HG02642 (cell line): ENCODE measurements at regions not wholly inside any gene's neighbourhood (a gene's known extent, or its start where the extent isn't known, plus 50 kb on each side); places are given as distances from the start of the nearest gene placed in this dataset.

ENCODE experiments used
- ATAC-seq: cut with Tn5 transposase; IDR thresholded peaks from one replicate; pipeline ENCODE4 v1.9.1; 2021; ENCODE audit warnings: mild to moderate bottlenecking; ENCODE audit not compliant: unreplicated experiment, poor library complexity

DNA sequence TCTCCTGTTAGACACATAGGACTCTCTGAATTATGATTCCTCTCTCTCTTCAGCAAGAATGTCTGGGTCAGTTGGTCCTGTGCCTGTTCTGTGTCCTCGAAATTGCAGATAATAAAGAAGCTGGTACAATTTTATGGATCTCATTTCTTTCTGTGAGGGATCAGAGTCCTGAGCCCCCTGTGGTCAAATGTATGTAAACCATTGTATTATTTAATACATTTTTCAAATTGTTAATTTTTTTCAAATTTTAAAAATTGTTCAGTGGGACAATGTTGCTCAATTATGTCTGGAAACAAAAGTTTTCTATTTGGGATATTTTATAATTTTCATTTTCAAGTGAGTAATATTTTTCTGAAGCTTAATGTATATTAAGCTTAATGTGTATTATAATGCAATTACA, 513.5 kb downstream of the CCER1 start:
- ATAC-seq = no peak

DNA sequence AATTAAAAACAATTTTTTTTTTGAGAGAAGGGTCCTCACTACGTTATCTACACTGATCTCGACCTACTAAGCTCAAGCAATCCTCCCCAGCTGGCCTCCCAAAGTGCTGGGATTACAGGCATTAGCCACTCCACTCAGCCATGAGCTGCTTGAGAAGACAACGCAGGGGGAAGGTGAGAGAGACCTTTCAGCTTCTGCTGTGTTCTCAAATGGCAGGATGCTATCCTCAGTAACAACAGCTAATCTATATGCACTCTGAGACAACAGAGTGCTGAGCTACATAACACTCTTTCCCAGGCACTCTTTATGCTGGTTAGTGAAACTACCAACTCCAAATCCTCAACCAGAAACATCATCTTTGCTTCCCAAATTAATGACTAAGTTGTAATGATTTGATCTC, 526.1 kb downstream of the CCER1 start:
- ATAC-seq = no peak

DNA sequence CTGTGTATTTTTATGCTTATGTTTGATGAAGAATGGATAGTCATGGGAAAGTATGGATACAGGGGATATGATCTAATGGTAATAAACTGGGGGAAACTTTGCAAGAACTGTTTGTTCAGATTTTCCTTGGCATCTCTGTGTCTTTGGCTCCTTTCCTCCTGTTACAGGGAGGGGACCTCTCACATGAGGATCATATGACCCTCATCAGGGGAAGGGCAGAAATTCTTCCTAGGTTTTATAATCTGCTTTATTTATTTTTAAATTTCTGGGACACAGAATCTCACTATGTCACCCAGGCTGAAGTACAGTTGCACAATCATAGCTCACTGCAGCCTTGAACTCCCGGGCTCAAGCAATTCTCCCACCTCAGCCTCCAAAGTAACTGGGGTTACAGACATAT, 526.5 kb downstream of the CCER1 start:
- ATAC-seq = no peak

DNA sequence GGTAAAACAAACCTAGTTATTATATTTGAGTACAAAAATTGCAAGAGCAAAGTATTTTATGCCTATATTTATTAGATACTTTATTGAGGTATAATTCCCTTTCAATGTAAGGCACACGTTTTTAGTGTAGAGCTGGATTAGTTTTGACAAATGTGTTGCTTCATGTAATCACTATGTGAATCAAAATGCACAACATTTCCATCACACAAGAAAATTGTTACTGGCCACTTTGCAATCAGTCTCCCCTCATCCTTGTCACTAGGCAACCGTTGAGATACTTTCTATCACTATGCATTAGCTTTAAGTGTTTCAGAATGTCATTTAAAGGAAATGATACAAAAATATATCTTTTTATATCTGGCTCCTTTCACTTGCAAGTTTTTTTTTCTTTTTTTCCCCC, 531.0 kb downstream of the CCER1 start:
- no peak for ATAC-seq

DNA sequence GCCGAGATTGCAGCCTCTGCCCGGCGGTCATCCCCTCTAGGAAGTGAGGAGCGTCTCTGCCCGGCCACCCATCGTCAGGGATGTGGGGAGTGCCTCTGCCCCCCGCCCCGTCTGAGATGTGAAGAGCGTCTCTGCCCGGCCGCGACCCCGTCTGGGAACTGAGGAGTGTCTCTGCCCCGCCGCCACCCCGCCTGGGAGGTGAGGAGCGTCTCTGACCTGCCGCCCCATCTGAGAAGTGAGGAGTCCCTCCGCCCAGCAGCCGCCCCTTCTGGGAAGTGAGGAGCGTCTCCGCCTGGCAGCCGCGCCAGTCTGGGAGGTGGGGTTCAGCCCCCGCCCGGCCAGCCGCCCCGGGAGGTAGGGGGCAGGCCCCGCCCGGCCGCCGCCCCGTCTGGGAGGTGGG, 544.0 kb downstream of the CCER1 start:
- ATAC-seq = no peak

DNA sequence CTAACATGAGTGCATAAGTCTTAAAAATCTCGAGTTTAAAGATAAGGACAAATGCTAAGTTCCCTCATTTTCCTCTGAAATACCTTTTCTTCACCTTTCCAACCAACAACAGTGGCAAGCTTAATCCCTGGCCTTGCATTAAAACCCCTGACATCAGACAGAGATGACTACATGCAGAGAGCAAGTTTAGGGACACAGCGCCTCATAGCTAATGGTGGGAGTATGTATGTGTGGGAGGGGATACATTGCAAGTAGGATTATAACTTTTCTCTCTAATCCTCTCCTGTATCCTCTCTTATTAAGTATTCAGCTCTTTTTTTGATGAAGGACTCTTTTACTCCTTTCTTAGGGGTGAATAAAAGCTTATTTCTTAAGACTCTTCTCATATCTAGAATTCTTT, 547.1 kb downstream of the CCER1 start:
- ATAC-seq = no peak

DNA sequence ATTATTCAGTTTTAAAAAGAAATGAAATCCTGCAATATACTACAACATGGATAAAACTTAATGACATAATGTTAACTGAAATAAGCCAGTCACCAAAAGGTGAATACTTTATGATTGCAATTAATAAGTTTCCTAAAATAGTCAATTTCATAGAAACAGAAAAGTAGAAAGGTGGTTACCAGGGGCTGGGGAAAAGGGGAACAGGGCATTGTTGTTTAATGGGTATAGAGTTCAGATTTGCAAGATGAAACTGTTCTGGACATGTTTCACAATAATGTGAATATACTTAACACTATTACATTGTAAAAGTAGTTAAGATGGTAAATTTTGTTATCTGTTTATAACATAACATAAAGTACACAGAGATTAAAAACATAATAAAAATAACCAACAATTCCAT, 550.9 kb downstream of the CCER1 start:
- no peak for ATAC-seq

DNA sequence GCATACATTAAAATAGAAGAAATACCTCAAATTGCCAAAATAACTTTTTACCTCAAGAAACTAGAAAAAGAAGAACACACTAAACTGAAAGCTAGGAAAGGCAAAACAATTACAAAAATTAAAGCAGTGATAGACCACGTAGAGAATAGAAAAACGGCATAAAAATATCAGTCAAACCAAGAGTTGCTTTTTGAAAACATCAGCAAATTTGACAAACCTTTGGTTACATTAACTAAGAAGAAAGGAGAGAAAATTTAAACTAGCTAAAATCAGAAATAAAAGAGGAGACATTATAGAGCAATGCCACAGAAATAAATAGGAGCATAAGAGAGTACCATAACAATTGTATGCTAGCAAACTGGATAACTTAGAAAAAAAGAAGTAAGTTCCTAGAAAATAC, 553.8 kb downstream of the CCER1 start:
- ATAC-seq = no peak

DNA sequence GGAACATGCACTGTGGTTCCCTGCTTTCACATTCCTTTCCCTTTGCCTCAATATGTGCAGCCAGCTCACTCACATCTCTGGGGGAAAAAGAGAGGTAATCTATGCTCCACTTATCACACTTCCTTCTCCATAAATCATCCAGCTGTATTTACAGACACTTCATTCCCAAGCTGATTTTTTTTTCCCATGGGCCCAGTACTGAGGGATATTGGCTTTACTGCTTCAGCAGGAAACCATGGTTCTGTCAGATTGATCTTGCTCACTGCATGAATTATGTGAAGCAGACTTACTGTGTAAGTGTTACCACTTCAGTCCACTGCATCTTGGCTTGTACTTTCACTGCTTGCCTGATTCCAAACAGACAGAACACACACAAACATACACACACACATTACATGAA, 555.6 kb downstream of the CCER1 start:
- no peak for ATAC-seq

DNA sequence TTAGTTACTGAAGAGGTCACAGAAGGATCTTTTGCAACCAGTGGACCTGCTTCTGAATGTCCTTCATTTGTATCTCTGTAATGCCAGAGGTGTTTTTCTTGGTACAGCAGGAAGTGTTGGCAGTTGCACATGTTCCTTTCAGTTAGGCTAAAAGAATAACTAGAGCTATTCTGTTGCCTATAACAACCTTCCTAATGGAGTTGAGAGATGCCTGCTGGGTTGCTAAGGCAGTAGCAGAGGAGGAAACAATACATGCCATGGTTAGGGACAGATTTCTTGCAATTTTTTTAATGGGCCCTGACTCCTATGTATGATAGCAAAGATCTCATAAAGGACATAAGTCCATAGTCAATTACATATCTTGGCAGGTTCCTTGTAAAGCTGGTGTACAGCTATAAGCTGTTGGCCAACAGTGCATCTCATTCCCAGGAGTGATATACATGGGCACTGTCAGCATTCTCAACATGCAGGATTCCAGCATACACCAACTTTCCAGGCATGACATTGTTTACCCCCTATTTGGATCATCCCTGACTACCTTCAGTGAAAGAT, 556.6 kb downstream of the CCER1 start:
- ATAC-seq = no peak

DNA sequence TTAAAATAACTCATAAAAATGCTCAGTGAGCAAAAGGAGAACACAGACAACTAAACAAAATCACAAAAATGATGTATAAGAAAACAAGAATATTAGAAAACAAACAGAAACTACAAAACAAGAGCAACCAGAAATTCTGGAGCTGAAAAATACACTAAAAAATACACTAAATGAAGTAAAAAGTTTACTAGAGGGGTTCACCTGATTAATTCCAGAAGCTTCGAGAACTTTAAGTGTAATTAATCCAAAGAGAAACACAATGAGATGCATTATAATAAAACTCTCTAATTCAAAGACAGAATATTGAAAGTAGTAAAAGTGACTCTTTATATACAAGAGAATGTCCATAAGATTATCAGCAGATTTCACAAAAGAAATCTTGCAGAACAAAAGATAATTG, 558.4 kb downstream of the CCER1 start:
- no peak for ATAC-seq

DNA sequence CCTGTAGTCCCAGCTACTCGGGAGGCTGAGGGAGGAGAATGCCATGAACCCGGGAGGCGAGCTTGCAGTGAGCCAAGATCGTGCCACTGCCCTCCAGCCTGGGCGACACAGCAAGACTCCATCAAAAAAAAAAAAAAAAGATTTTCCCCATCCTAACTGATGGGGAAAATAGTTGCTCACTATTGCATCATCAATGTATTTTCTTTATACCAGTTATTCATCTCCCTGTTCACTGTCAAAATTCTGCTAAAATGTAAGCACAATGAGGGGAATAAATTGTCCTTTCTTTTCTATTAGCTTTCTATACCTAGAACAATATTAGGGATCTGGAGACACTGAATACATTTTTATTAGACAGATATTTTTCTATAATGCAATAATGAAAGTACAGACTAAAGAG, 561.3 kb downstream of the CCER1 start:
- no peak for ATAC-seq

DNA sequence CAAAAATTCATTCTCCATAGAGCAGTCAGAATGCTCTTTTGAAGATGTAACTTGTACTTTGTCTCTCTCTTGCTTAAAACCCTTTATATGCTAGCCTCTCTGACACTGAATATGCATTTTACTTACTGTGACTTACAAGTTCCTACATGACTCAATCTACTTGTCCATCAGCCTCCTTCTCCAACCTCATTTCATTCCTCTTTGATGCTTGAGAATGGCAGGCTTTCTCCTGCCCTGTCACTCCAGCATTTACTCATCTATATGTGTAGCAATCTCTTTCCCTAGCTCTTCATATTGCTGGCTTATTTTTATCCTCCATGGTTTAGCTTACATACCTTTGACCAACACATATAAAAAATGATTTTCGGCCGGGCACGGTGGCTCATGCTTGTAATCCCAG, 561.9 kb downstream of the CCER1 start:
- ATAC-seq = no peak

DNA sequence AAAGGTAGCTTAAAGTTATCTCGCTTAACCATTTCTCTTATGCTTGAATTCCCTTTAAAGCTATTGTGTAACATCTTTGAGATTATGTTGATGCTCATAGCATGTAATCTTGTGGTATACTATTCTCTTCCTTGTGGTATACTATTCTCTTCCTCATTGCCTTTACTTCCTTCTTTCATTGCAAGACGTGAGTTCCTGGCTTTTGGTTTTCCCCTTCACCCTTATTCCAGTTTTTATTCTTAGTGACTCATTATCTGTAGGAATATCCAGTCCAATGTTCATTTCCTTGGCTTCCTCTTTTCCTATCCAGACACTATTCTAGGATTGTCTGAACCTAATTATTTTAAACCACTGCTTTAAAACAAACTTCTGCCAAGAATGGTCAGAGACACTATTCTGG, 564.0 kb downstream of the CCER1 start:
- no peak for ATAC-seq

DNA sequence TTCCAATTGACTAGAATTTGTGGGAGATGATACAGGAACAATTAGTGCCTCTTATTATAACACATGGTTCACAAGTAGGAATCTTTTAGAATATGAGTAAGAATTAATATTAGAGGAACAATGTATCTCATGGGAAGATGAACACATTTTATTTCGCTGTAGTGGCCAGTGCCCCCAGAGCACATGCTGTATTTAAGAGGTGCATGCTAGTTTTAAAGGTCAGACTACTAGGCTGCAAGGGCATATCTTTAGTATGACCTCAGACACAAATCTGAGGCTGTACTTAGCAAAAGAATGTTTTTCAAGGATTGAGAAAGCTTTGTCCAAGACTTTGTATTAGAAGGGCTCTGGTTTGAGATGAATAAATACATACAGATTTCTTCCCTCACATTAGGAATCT, 586.9 kb downstream of the CCER1 start:
- no peak for ATAC-seq

DNA sequence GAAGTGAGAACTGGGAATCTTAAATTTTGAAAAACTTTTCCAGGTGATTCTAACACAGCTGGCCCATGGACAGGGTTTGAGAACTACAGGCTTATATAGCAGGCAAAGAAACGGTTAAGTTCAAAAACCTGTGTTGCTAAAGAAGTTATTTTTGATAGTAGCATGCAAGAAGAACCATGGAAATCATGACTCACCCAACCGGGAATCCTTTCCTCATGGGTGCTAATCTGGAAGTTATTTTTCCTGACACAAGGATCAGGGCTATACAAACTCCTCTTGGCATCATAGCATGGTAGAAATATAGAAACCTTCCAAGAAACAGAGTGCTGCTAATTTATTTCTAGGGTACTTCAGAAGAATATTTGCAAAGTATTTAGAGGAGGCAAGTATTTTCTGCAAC, 588.7 kb downstream of the CCER1 start:
- ATAC-seq = no peak

DNA sequence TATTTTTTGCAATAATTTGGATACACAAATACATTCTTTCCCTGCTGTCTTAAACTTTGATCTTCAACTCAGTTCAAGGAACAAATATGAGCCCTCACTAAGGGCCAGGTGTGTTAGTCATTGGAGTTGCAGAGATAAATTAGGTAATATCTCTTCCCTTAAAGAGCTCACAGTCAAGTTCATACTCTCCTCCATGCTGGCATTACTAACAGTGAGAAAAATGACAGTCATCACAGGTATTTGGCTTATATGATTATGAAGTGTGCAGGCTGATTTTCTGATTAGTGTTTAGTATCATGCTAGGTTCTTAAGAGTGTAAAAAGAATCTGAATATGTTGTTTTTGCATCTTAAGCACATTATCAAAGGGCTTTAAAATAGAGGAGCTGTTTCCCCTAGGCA, 594.7 kb downstream of the CCER1 start:
- ATAC-seq = no peak

DNA sequence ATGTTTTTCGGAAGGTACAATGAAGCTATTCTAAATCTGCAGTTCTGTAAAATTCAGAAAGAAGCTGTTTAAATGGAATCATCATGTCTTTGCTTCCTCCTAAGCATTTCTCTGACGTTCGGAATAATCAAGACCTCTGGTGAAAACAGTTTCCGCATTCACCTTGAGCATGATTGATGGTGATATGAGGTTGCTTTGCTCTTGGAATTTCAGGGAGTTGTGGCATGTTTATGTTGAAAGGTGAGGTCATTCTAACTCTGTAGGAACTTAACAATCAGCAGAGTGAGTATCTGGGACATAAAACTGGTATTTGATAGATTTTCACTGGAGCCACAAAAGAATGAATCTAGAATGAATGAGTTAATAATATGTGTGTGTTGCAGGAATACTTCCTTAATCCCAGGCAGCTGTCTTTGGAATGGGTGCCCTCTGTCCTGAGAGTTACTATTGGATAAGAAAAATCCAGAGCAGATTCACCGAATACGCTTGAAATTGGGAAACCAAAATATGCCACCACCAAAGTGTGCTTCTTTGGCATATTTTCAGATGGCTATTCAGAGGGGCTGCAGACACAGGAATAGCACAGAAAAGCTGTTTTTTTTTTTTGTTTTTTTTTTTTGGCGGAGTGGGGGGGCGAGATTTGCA, 599.1 kb downstream of the CCER1 start:
- no peak for ATAC-seq

DNA sequence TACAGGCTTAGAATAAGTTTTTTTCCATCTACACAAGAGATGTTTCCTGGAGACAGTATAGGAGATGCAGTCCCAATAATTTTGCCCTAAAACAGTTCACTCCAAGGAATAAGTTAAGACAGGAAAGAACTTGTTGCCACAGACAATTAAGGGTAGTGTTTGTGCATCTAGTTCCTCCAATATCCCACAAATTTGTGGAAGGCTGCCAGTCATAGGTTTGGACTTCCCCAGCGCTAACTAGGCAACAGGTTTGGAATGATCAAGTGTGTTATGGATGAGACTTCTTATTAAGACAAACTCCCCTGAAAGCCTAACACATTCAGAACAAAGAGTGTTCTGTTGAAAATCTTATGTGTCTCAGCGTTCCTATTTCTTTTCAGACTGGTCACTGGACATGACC, 611.0 kb downstream of the CCER1 start:
- ATAC-seq = no peak

DNA sequence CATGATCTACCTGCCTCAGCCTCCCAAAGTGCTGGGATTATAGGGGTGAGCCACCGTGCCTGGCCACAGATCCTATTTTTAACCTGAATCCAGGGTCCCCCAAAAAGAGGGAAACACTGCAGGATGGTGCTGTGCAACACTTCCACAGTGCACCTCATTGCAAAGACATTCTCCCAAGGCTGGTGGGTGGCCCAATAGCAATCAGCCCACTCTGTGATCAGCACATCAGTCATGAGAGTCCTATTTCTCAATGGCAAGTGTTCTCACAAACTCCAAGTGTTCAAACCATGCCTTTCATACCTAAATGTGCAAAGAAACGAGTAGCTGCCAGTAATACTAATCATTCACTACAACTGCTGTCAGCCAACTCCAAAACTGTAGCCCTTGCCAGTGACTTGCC, 612.9 kb downstream of the CCER1 start:
- no peak for ATAC-seq

DNA sequence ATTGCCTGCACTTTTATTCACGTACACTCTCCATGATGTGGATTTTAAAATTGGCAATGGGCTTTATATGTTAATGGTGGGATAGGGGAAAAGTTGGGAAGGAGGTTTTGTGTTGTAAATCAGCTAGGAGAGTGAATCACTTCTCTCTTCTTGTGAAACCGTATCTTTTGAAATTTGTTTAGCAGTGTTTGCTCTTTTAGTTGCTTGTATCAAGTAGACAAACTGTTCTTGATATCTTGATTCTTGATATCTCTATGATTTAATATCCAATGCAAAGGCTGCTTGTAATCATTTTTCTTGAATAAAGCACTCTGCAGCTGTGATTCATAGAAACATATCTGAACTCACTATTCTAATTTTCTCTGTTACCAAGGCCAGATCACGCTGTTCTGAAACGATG, 615.1 kb downstream of the CCER1 start:
- no peak for ATAC-seq

DNA sequence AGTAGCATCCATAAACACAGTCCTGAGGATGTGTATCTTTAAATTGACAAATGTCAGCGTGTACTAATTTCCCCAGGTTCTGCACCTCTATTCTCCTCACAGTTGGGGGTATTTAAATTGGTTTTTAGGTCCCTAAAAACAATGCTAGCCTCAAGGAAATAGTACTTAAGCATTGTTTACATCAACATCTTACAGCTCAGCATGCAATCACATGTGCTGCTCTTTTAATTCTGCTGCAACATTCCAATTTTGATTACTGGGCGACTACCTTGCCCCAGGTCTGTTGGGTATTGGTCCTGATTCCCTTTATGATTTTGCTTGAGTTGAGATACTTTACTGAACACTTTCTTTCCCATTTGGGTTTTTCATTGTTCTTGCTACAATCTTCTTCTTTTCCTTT, 616.6 kb downstream of the CCER1 start:
- ATAC-seq = no peak

DNA sequence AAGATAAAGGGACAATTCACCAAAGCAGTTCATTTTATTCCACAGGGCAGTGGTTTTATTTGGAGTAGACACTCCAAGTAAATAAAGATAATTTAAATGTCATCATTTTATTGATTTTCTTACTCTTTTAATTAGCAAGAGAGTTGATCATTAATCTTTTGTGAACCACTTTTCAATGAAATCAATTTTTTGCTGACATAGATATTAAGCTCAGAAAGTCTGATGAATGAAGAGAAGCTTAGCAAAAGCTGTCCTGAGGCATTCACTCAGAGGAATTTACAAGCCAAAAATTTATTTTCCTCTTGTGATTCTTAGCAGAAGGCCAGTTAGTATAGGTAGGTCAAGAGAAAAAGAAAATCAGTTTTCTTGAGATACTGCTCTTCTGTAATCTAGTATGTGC, 618.0 kb downstream of the CCER1 start:
- ATAC-seq = no peak
